H1 (cell line): ENCODE measurements at regions not wholly inside any gene's neighbourhood (a gene's known extent, or its start where the extent isn't known, plus 50 kb on each side); places are given as distances from the start of the nearest gene placed in this dataset.

ENCODE experiments used
- CTCF ChIA-PET: fragments of 300-600 bp; sonication (Branson Sonifier 250); formaldehyde crosslinking; loops from one replicate; lab custom pipeline; 2021; ENCODE audit not compliant: partially characterized antibody; lab: Charles Lee
- POLR2A ChIA-PET: fragments of 300-600 bp; sonication (Branson Sonifier 250); formaldehyde crosslinking; loops from one replicate; lab custom pipeline; 2021; ENCODE audit warnings: inconsistent platforms; ENCODE audit not compliant: partially characterized antibody; lab: Charles Lee
- DNase-seq, 2 experiments: peaks; one replicate each; pipeline versions ENCODE4 v3.0.0 to v3.0.0-alpha.2; 2010 to 2022; ENCODE audit warnings: low spot score in 2 of 2, low read depth in 1 of 2, mixed read lengths in 1 of 2
- FAIRE-seq: peaks from 2 replicates; lab custom pipeline; 2011; peaks lifted over from hg19 to GRCh38; lab: Jason Lieb, UNC
- H2AFZ ChIP-seq: 2 replicates; pipeline ENCODE4 v1.8.1; 2012; ENCODE audit warnings: low read length, inconsistent platforms
- H2AK5ac ChIP-seq: 2 replicates; pipeline ENCODE4 v1.6.1; 2013; ENCODE audit warnings: low read depth, low read length
- H2BK120ac ChIP-seq: replicated peaks from 2 replicates; pipeline ENCODE3; 2013; ENCODE audit warnings: low read depth, low read length, inconsistent platforms
- H2BK12ac ChIP-seq: 2 replicates; pipeline ENCODE4 v1.6.1; 2013; ENCODE audit warnings: low read depth, low read length
- H2BK15ac ChIP-seq: 2 replicates; pipeline ENCODE4 v1.6.1; 2013; ENCODE audit warnings: low read length
- H2BK20ac ChIP-seq: 2 replicates; pipeline ENCODE4 v1.6.1; 2013; ENCODE audit warnings: low read length
- H2BK5ac ChIP-seq: 2 replicates; pipeline ENCODE4 v1.6.1; 2013; ENCODE audit warnings: low read depth, low read length
- H3K14ac ChIP-seq: 2 replicates; pipeline ENCODE4 v1.6.1; 2013; ENCODE audit warnings: inconsistent platforms; ENCODE audit not compliant: insufficient read length
- H3K18ac ChIP-seq: 2 replicates; pipeline ENCODE4 v1.6.1; 2013; ENCODE audit warnings: low read length; ENCODE audit errors: extremely low read depth
- H3K23ac ChIP-seq: 2 replicates; pipeline ENCODE4 v1.6.1; 2013; ENCODE audit warnings: inconsistent platforms; ENCODE audit not compliant: insufficient read length
- H3K23me2 ChIP-seq: 2 replicates; pipeline ENCODE4 v1.6.1; 2013; ENCODE audit warnings: low read depth, low read length
- H3K27ac ChIP-seq: 2 replicates; pipeline ENCODE4 v1.6.1; 2011; ENCODE audit warnings: low read depth, low read length, inconsistent platforms
- H3K27me3 ChIP-seq, 4 experiments: replicated peaks in 1 of 4; 1 replicate in 1 of 4; 2 replicates in 3 of 4; pipeline versions ENCODE4 v1.6.1 to v1.8.1; 2011 to 2013; ENCODE audit warnings: low read length in 3 of 4, mild to moderate bottlenecking in 3 of 4, inconsistent platforms in 2 of 4, mixed read lengths in 2 of 4, moderate library complexity in 1 of 4; ENCODE audit not compliant: control insufficient read depth in 3 of 4, insufficient read depth in 3 of 4; ENCODE audit errors: extremely low read depth in 1 of 4
- H3K36me3 ChIP-seq, 4 experiments: 2 replicates each; pipeline versions ENCODE4 v1.6.1 to v1.8.1; 2011 to 2013; ENCODE audit warnings: mild to moderate bottlenecking in 4 of 4, low read length in 3 of 4, moderate library complexity in 2 of 4, control low read depth in 1 of 4, inconsistent platforms in 1 of 4; ENCODE audit not compliant: insufficient read depth in 4 of 4, control insufficient read depth in 2 of 4
- H3K4ac ChIP-seq: replicated peaks from 2 replicates; pipeline ENCODE3; 2013; ENCODE audit warnings: low read length, low read depth, mixed read lengths, inconsistent platforms; ENCODE audit not compliant: insufficient read length
- H3K4me1 ChIP-seq, 4 experiments: replicated peaks in 1 of 4; 1 replicate in 1 of 4; 2 replicates in 3 of 4; pipeline versions ENCODE4 v1.6.1 to v1.8.1; 2011 to 2013; ENCODE audit warnings: low read length in 3 of 4, inconsistent platforms in 2 of 4, mixed read lengths in 1 of 4; ENCODE audit not compliant: insufficient read depth in 4 of 4, control insufficient read depth in 3 of 4
- H3K4me2 ChIP-seq, 2 experiments: 2 replicates each; pipeline versions ENCODE4 v1.6.1 to v1.8.1; 2011 to 2013; ENCODE audit warnings: low read depth in 2 of 2, low read length in 2 of 2, control low read depth in 1 of 2, inconsistent platforms in 1 of 2, mild to moderate bottlenecking in 1 of 2; ENCODE audit not compliant: insufficient read depth in 1 of 2
- H3K4me3 ChIP-seq, 4 experiments: fragments of 200-600, 300-600 bp in 1 of 4; sonication (generic), shearing (Covaris generic), sonication (Bioruptor Twin) in 1 of 4; 2 replicates each; pipeline versions ENCODE4 v1.5.1 to v1.8.1; 2011 to 2016; ENCODE audit warnings: low read length in 4 of 4, low read depth in 3 of 4, control low read depth in 2 of 4, inconsistent platforms in 2 of 4, mild to moderate bottlenecking in 2 of 4, mixed read lengths in 1 of 4, moderate library complexity in 1 of 4; ENCODE audit not compliant: insufficient read depth in 2 of 4; ENCODE audit errors: extremely low read depth in 1 of 4
- H3K56ac ChIP-seq: replicated peaks from 2 replicates; pipeline ENCODE3; 2013; ENCODE audit warnings: low read depth, mild to moderate bottlenecking, mixed read lengths, low read length, inconsistent platforms; ENCODE audit not compliant: insufficient read length
- H3K79me1 ChIP-seq: 2 replicates; pipeline ENCODE4 v1.6.1; 2013; ENCODE audit warnings: low read depth, low read length, control low read depth
- H3K79me2 ChIP-seq, 2 experiments: 2 replicates each; pipeline versions ENCODE4 v1.6.1 to v1.8.1; 2012 to 2013; ENCODE audit warnings: low read length in 2 of 2, mild to moderate bottlenecking in 2 of 2, inconsistent platforms in 1 of 2; ENCODE audit not compliant: insufficient read depth in 2 of 2, control insufficient read depth in 1 of 2
- H3K9ac ChIP-seq, 4 experiments: replicated peaks in 1 of 4; 1 replicate in 1 of 4; 2 replicates in 3 of 4; pipeline versions ENCODE4 v1.6.1 to v1.8.1; 2011 to 2013; ENCODE audit warnings: low read depth in 3 of 4, low read length in 3 of 4, control low read depth in 2 of 4, mild to moderate bottlenecking in 2 of 4, moderate library complexity in 2 of 4, inconsistent platforms in 1 of 4; ENCODE audit errors: extremely low read depth in 1 of 4
- H3K9me3 ChIP-seq, 2 experiments: 2 replicates each; pipeline versions ENCODE4 v1.6.1 to v1.8.1; 2012 to 2013; ENCODE audit warnings: mild to moderate bottlenecking in 2 of 2, moderate library complexity in 2 of 2, control low read depth in 1 of 2, inconsistent platforms in 1 of 2, low read depth in 1 of 2, low read length in 1 of 2, mixed read lengths in 1 of 2; ENCODE audit not compliant: insufficient read depth in 2 of 2
- H4K20me1 ChIP-seq, 2 experiments: replicated peaks in 1 of 2; 2 replicates each; pipeline versions ENCODE3 to v1.8.1; 2011 to 2013; ENCODE audit warnings: inconsistent platforms in 2 of 2, low read length in 2 of 2, mild to moderate bottlenecking in 1 of 2; ENCODE audit not compliant: insufficient read depth in 2 of 2, control insufficient read depth in 1 of 2
- H4K5ac ChIP-seq: 2 replicates; pipeline ENCODE4 v1.6.1; 2013; ENCODE audit warnings: low read length, low read depth, mixed read lengths, inconsistent platforms; ENCODE audit not compliant: insufficient read length
- H4K8ac ChIP-seq: 2 replicates; pipeline ENCODE4 v1.8.0; 2013; ENCODE audit warnings: mild to moderate bottlenecking, moderate library complexity, low read length, inconsistent platforms; ENCODE audit not compliant: insufficient read depth; ENCODE audit errors: extremely low read depth
- H4K91ac ChIP-seq: replicated peaks from 2 replicates; pipeline ENCODE3; 2013; ENCODE audit warnings: low read length, mixed read lengths, inconsistent platforms; ENCODE audit not compliant: insufficient read length
- KDM5A ChIP-seq: fragments of 200-600 bp; IDR thresholded peaks from 2 replicates; pipeline ENCODE4 v1.7.1; 2012; ENCODE audit warnings: mild to moderate bottlenecking, low read length, inconsistent platforms, mixed read lengths
- SIRT6 ChIP-seq: IDR thresholded peaks from one replicate; pipeline ENCODE4 v1.7.1; 2012; ENCODE audit warnings: low read length, inconsistent platforms
- SP2 ChIP-seq: IDR thresholded peaks from 2 replicates; pipeline ENCODE4 v1.6.1; 2012; ENCODE audit warnings: mild to moderate bottlenecking, low read length, inconsistent platforms
- TBP ChIP-seq: IDR thresholded peaks from 2 replicates; pipeline ENCODE4 v1.6.1; 2011; ENCODE audit warnings: low read depth, low read length, improper control_type of control experiment
- TEAD4 ChIP-seq: IDR thresholded peaks from 2 replicates; pipeline ENCODE4 v1.6.1; 2012; ENCODE audit warnings: low read depth, low read length, inconsistent platforms, mixed read lengths
- WGBS, 2 experiments: shearing (Covaris generic) in 1 of 2; methylation state at CpG; one replicate each; pipeline versions ENCODE4 v1.1.6 to v1.1.7; 2013 to 2015; ENCODE audit warnings: low lambda C conversion rate in 2 of 2, mixed read lengths in 2 of 2, inconsistent platforms in 1 of 2, low coverage in 1 of 2, missing lambda C conversion rate in 1 of 2; ENCODE audit not compliant: insufficient replicate concordance in 2 of 2, insufficient coverage in 1 of 2, insufficient read length in 1 of 2; ENCODE audit errors: extremely low coverage in 1 of 2, missing lambda C conversion rate in 1 of 2; 5-methylcytosine and 5-hydroxymethylcytosine counted together
- TF ChIP-seq, protein P1 (sequence below): IDR thresholded peaks from 2 replicates; pipeline ENCODE4 v1.6.1; 2011; ENCODE audit warnings: low read length, improper control_type of control experiment

DNA sequence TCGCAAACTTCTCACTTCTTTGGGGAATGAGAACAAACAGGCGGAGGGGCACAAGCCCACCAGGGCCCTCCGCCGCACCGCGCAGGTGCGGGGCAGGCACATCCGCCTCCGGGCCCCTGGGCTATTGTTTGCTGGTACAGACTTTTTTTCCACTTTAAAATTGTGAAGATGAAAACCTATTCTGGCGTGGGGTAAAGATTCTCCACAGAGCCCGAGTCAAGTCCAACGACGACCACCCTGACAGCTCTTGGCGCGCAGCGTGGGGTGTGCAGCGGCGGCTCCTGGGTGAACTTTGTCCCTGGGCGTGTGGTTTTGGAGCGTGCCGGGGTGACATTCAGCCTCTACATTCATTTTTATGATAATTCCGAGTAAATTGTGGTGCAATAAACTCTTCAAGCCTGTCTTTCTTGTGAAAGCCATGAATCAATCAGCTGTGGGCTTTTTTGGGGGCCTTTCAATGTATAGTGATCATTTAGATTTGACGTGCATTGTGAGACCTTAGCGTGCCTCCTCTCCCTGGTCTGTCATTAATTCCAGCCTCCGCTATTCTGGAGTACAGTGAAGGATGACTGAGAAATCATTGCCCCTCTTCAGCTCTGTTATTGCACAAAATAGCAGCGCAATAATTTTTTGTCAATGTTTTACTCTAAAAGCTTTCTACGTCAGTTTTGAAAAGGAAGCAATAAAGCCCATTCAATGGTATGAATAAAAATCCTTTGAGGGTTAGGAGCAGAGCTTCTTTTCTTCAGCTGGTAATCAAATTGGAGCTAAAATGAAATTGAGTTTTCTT, 90.0 kb downstream of the TEX29 start:
- DNase-seq (no peak), FAIRE-seq (no peak)
- no peak overlapping the region for H3K4me2 ChIP-seq
- no peak overlapping the region for H3K9ac ChIP-seq
- no peak overlapping the region for H4K8ac ChIP-seq
- no peak overlapping the region for H3K4ac ChIP-seq
- no peak overlapping the region for H2BK120ac ChIP-seq
- H3K79me2 ChIP-seq = no peaks in the 10 kb centered on the region
- H3K9me3 ChIP-seq = no peaks in the 10 kb centered on the region
- H3K36me3 ChIP-seq = no peaks in the 10 kb centered on the region
- no peak overlapping the region for H3K27ac ChIP-seq
- ChIA-PET CTCF (interaction anchor here (0.7 to 9.8 kb wide), 4 partner anchors 13 to 73 kb away, joined by 3 to 69 read pairs (median 3); no protein-coding TSS in a partner anchor), POLR2A (no interaction called here)
- no peak overlapping the region for H3K23ac ChIP-seq
- H4K91ac ChIP-seq = no peak overlapping the region
- H2BK5ac ChIP-seq = no peak overlapping the region
- no peak overlapping the region for H2AFZ ChIP-seq
- H2BK12ac ChIP-seq = no peak overlapping the region
- no peak overlapping the region for H4K5ac ChIP-seq
- H2AK5ac ChIP-seq = no peak overlapping the region
- no peaks in the 10 kb centered on the region; the same call in 1 of the 2 replicates for H3K23me2 ChIP-seq
- no peaks in the 10 kb centered on the region for H3K79me1 ChIP-seq
- H3K14ac ChIP-seq = no peak overlapping the region
- H4K20me1 ChIP-seq = no peaks in the 10 kb centered on the region
- H3K4me1 ChIP-seq = peaks cover 0 to 6% (median 3%) of the 10 kb centered on the region in 4 experiments; a peak in 2 of 7 replicates
- no peak overlapping the region for H3K18ac ChIP-seq
- no peak overlapping the region for H2BK15ac ChIP-seq
- 88% methylated on average over 27 of the region's 27 CpGs; no CpG with 5 or more reads in 1 of the 2 experiments for WGBS, 2 experiments
- no peak overlapping the region for H3K56ac ChIP-seq
- H3K27me3 ChIP-seq = no peaks in the 10 kb centered on the region
- H2BK20ac ChIP-seq = no peak overlapping the region
- H3K4me3 ChIP-seq = no peak overlapping the region
- TF ChIP-seq, protein P1, sequence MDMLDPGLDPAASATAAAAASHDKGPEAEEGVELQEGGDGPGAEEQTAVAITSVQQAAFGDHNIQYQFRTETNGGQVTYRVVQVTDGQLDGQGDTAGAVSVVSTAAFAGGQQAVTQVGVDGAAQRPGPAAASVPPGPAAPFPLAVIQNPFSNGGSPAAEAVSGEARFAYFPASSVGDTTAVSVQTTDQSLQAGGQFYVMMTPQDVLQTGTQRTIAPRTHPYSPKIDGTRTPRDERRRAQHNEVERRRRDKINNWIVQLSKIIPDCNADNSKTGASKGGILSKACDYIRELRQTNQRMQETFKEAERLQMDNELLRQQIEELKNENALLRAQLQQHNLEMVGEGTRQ = no peak
- TF ChIP-seq SP2 (no peak), TBP (no peak), KDM5A (no peak), SIRT6 (no peak), TEAD4 (no peak)
